SJCRH30 (cell line): ENCODE measurements at regions not wholly inside any gene's neighbourhood (a gene's known extent, or its start where the extent isn't known, plus 50 kb on each side); places are given as distances from the start of the nearest gene placed in this dataset.
"Not testable (repeated sequence)": the region's sequence is repeated elsewhere in the genome, so short reads cannot be mapped to it uniquely, and the experiment has no call there.

Source experiments
- DNase-seq, 2 experiments: peaks; one replicate each; pipeline ENCODE4 v3.0.0-alpha.2; 2015 to 2020
- H3K27ac ChIP-seq: fragments of 250-450 bp; sonication (Bioruptor Pico); 2 replicates; pipeline ENCODE4 v1.5.1; 2020; ENCODE audit warnings: mild to moderate bottlenecking, moderate library complexity
- H3K27me3 ChIP-seq: fragments of 250-450 bp; sonication (Bioruptor Pico); 2 replicates; pipeline ENCODE4 v1.5.1; 2020; ENCODE audit warnings: mild to moderate bottlenecking, moderate library complexity
- H3K36me3 ChIP-seq: fragments of 250-450 bp; sonication (Bioruptor Pico); 2 replicates; pipeline ENCODE4 v1.5.1; 2020; ENCODE audit warnings: mild to moderate bottlenecking, moderate library complexity
- H3K4me1 ChIP-seq: fragments of 250-450 bp; sonication (Bioruptor Pico); 2 replicates; pipeline ENCODE4 v1.5.1; 2020; ENCODE audit warnings: mild to moderate bottlenecking, moderate library complexity
- H3K4me3 ChIP-seq: fragments of 250-450 bp; sonication (Bioruptor Pico); 2 replicates; pipeline ENCODE4 v1.5.1; 2020; ENCODE audit warnings: mild to moderate bottlenecking, moderate library complexity
- H3K9me3 ChIP-seq: fragments of 250-450 bp; sonication (Bioruptor Pico); replicated peaks from 2 replicates; pipeline ENCODE4 v1.5.1; 2020; ENCODE audit warnings: mild to moderate bottlenecking, moderate library complexity

DNA sequence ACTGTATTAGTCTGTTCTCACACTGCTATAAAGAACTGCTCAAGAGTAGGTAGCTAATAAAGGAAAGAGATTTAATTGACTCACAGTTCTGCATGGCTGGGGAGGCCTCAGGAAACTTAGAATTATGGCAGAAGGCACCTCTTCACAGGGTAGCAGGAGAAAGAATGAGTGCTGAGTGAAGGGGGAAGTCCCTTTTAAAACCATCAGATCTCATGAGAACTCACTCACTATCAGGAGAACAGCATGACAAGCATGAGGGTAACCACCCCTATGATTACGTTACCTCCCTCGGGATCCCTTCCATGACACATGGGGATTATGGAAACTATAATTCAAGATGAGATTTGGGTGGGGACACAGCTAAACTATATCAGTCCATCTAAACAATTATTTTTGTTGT lies 261.0 kb downstream of the SPRY1 start:
- H3K9me3 ChIP-seq = peaks cover 10% of the 10 kb centered on the region
- not testable (repeated sequence) for H3K4me3 ChIP-seq, H3K27me3 ChIP-seq, DNase-seq, H3K27ac ChIP-seq, H3K36me3 ChIP-seq, H3K4me1 ChIP-seq

- no peaks in the 10 kb centered on the region for H3K27me3 ChIP-seq
- DNase-seq = no peak
- no peaks in the 10 kb centered on the region for H3K4me1 ChIP-seq
Observed at GRCh38 chr4:123659262-123659661, 262.7 kb downstream of the SPRY1 start.

GRCh38 chr4:123659730-123660129 lies 263.1 kb downstream of the SPRY1 start:
- Histone ChIP-seq H3K4me3 (no peak overlapping the region), H3K27me3 (no peaks in the 10 kb centered on the region), H3K9me3 (peaks cover 10% of the 10 kb centered on the region), H3K36me3 (no peaks in the 10 kb centered on the region), H3K4me1 (no peaks in the 10 kb centered on the region), H3K27ac (no peak overlapping the region)
- DNase-seq = peak in 1 of 2 experiments; percentile 26

More at GRCh38 chr4:123659262-123659661, 262.7 kb downstream of the SPRY1 start:
- Histone ChIP-seq H3K9me3 (peaks cover 10% of the 10 kb centered on the region), H3K27ac (no peak overlapping the region), H3K36me3 (no peaks in the 10 kb centered on the region), H3K4me3 (no peak overlapping the region)

- no peaks in the 10 kb centered on the region for H3K36me3 ChIP-seq
- no peak overlapping the region for H3K4me3 ChIP-seq
- H3K9me3 ChIP-seq = peaks cover 10% of the 10 kb centered on the region
- no peaks in the 10 kb centered on the region for H3K4me1 ChIP-seq
- peak in 1 of 2 experiments; percentile 34 for DNase-seq
- H3K27me3 ChIP-seq = no peaks in the 10 kb centered on the region; the same call in 1 of the 2 replicates
- H3K27ac ChIP-seq = no peak overlapping the region
Observed at GRCh38 chr4:123661080-123661737, 264.6 kb downstream of the SPRY1 start.

GRCh38 chr4:123662827-123663226 lies 266.2 kb downstream of the SPRY1 start:
- H3K27ac ChIP-seq = no peak overlapping the region
- no peaks in the 10 kb centered on the region for H3K36me3 ChIP-seq
- no peak overlapping the region for H3K4me3 ChIP-seq
- DNase-seq = no peak
- H3K4me1 ChIP-seq = no peaks in the 10 kb centered on the region
- H3K27me3 ChIP-seq = no peaks in the 10 kb centered on the region; the same call in 1 of the 2 replicates
- peaks cover 3% of the 10 kb centered on the region; the same call in 1 of the 2 replicates for H3K9me3 ChIP-seq

- H3K36me3 ChIP-seq = no peaks in the 10 kb centered on the region
- H3K4me1 ChIP-seq = no peaks in the 10 kb centered on the region
- DNase-seq = no peak
- no peaks in the 10 kb centered on the region; the same call in 1 of the 2 replicates for H3K27me3 ChIP-seq
- no peak overlapping the region for H3K4me3 ChIP-seq
- H3K27ac ChIP-seq = no peak overlapping the region
- 0 out of 2 replicates have a peak, but pooled peaks cover 3% of the 10 kb centered on the region for H3K9me3 ChIP-seq
Observed at GRCh38 chr4:123666486-123666885, 269.9 kb downstream of the SPRY1 start.

- Histone ChIP-seq H3K4me3 (no peak overlapping the region), H3K27ac (no peak overlapping the region), H3K27me3 (no peaks in the 10 kb centered on the region; the same call in 1 of the 2 replicates), H3K4me1 (no peaks in the 10 kb centered on the region), H3K9me3 (0 out of 2 replicates have a peak, but pooled peaks cover 3% of the 10 kb centered on the region), H3K36me3 (no peaks in the 10 kb centered on the region)
- no peak for DNase-seq
Observed at GRCh38 chr4:123667496-123667895, 270.9 kb downstream of the SPRY1 start.

- no peaks in the 10 kb centered on the region for H3K4me1 ChIP-seq
- DNase-seq = no peak
Observed at GRCh38 chr4:123667991-123668390, 271.4 kb downstream of the SPRY1 start.

DNA sequence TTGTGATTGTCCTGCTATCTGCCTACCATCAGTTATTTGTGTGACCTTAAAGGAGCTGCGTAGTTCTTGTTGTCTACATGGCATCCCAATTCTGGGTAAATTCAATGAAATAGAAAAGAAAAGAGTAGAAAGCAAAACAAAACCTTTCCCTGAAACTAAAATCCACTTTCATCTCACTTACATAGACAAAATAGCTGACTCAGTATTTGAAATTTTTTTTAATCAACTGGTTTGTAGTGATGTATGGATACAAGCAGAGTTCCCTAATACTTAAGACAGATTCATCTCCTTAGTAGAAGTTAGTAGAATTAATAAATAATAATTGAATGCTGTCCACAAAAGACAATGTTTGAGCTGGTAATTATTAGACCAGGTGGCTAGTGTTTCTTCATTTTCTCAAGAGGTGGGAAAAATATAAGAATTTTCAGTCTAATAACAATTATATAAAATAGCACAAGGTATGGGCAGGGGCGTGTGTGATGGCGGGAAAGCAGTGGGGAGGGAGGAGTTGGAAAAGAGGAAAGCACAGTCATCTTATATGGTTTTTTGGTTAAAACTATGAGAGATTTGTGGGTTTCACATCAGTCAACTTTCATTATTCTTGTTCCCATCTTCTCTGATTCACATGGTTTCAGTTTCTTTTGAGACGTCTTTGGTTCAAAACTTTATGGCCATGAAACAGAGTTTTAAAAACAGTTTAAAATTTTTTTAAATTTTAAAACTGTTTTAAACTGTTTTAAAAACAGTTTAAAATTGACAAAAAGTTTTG lies 275.2 kb downstream of the SPRY1 start:
- H3K27ac ChIP-seq = no peak overlapping the region
- no peaks in the 10 kb centered on the region for H3K4me1 ChIP-seq
- 0 out of 2 replicates have a peak, but pooled peaks cover 3% of the 10 kb centered on the region for H3K9me3 ChIP-seq
- no peak overlapping the region for H3K4me3 ChIP-seq
- DNase-seq = no peak
- H3K36me3 ChIP-seq = no peaks in the 10 kb centered on the region
- H3K27me3 ChIP-seq = no peaks in the 10 kb centered on the region

More at GRCh38 chr4:123667991-123668390, 271.4 kb downstream of the SPRY1 start:
- Histone ChIP-seq H3K4me3 (no peak overlapping the region), H3K36me3 (no peaks in the 10 kb centered on the region), H3K27ac (no peak overlapping the region), H3K27me3 (no peaks in the 10 kb centered on the region; the same call in 1 of the 2 replicates), H3K9me3 (0 out of 2 replicates have a peak, but pooled peaks cover 3% of the 10 kb centered on the region)

- Histone ChIP-seq H3K36me3 (no peaks in the 10 kb centered on the region), H3K4me1 (no peaks in the 10 kb centered on the region), H3K27ac (no peak overlapping the region), H3K9me3 (0 out of 2 replicates have a peak, but pooled peaks cover 3% of the 10 kb centered on the region), H3K27me3 (no peaks in the 10 kb centered on the region), H3K4me3 (no peak overlapping the region)
- DNase-seq = no peak
Observed at GRCh38 chr4:123672987-123673386, 276.4 kb downstream of the SPRY1 start.

DNA sequence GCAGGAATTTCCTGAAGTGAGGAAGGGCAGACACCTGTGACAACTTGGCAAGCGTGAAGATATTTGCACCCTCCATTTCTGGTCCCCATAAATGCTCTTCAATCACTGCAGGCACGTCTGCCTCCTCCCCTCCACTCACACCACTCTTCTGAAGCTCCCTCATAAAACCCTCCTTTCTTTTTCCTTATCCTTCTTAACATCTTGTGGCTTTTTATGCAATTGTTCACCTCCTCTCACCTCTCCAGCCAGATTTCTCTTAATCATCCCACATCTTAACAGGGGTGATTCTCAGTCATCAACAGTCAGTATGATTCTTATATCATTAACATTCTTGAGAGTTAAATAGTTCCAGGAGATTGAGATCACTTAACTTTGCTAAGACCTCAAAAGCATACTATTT lies 277.4 kb downstream of the SPRY1 start:
- H3K9me3 ChIP-seq = no peaks in the 10 kb centered on the region
- H3K27me3 ChIP-seq = no peaks in the 10 kb centered on the region
- H3K27ac ChIP-seq = no peak overlapping the region
- H3K4me1 ChIP-seq = no peaks in the 10 kb centered on the region
- no peak overlapping the region for H3K4me3 ChIP-seq
- DNase-seq = no peak
- H3K36me3 ChIP-seq = no peaks in the 10 kb centered on the region

GRCh38 chr4:123674762-123675465 lies 278.3 kb downstream of the SPRY1 start:
- H3K9me3 ChIP-seq = no peaks in the 10 kb centered on the region
- peak in 1 of 2 experiments; percentile 23 for DNase-seq
- H3K27ac ChIP-seq = no peak overlapping the region
- no peak overlapping the region for H3K4me3 ChIP-seq
- H3K27me3 ChIP-seq = no peaks in the 10 kb centered on the region
- no peaks in the 10 kb centered on the region for H3K4me1 ChIP-seq
- no peaks in the 10 kb centered on the region for H3K36me3 ChIP-seq

DNA sequence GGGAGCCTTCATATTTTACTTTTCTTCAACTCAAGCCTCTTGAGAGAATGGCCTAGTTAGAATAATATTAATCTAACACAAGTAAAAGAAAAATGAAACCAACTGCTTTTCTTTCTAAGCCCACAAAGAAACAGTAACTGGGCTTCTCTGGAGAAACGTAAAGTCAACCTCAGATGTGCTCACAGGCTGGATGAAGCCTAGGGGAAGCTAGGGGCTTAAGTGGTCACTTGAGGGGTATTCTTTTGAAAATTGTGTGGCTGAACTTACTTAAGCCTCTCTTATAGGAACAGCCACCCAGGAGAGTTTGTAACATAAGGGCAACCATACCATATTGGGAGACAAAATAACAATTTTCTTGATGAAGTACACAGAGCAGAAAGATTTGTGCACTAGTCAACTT lies 279.0 kb downstream of the SPRY1 start:
- no peaks in the 10 kb centered on the region for H3K4me1 ChIP-seq
- H3K27me3 ChIP-seq = no peaks in the 10 kb centered on the region
- no peak overlapping the region for H3K27ac ChIP-seq
- DNase-seq = peak in 1 of 2 experiments; percentile 20
- H3K4me3 ChIP-seq = no peak overlapping the region
- H3K9me3 ChIP-seq = no peaks in the 10 kb centered on the region
- H3K36me3 ChIP-seq = no peaks in the 10 kb centered on the region

DNA sequence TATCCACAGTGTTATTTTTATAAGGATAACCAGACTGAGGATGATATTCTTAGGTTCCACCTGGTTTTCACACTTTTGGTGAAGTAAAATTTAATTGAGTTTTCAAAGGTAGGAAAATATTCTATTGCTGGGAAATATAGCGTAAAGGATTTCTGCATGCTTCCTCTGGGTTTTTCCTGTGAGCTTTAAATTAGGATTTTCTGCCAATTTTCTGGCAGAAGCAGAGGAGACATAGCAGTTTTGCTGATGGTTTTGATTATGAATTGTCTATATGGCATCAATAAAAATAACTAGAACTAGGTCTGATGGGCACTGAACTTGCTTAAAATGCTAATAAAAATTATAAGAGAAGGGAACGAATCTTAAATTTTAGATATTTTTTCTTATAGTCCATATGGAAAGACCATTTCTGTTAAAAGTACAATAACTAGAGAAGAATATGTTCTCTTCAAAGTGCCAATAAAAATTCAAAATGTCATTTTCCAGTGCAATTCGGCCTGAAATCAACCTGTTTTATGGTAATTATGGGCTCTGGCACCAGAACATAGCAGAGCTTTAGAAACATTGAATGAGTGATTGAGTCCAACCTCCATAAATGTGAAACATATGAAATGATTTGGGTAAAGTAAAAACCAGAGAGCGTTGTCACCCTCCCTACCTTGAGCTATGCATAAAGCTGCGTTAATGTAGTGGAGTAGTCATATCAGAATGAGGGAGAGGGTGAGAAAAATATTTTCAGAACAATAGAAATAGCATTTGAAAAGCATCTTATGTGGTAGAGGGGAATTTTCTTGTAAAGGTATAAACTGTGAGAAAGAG lies 279.7 kb downstream of the SPRY1 start:
- Histone ChIP-seq H3K36me3 (peaks cover 2% of the 10 kb centered on the region; the same call in 1 of the 2 replicates), H3K27me3 (no peaks in the 10 kb centered on the region), H3K27ac (no peak overlapping the region), H3K9me3 (no peaks in the 10 kb centered on the region), H3K4me1 (no peaks in the 10 kb centered on the region), H3K4me3 (no peak overlapping the region)
- no peak for DNase-seq
